ENCODE measurements at regions not wholly inside any gene's neighbourhood (a gene's known extent, or its start where the extent isn't known, plus 50 kb on each side); places are given as distances from the start of the nearest gene placed in this dataset.
A peak's percentile ranks its signal among the peaks of the same experiment; 100 is the strongest.

- no peak overlapping the region for H2BK15ac ChIP-seq (ENCODE audit: low read length)
- H3K27ac ChIP-seq (replicated peaks; ENCODE audit: low read length) = peak overlapping the region; percentile 3
- no peak overlapping the region for H3K4ac ChIP-seq (ENCODE audit: low read length)
- H3K4me2 ChIP-seq (ENCODE audit: insufficient read depth, low read length, poor library complexity, severe bottlenecking) = no peak overlapping the region
- no peak overlapping the region for H3K18ac ChIP-seq (ENCODE audit: low read length)
- no peak overlapping the region for H2AK5ac ChIP-seq (ENCODE audit: low read depth, low read length)
- H3K23ac ChIP-seq (ENCODE audit: low read depth, low read length, poor library complexity) = no peak overlapping the region
- H2BK120ac ChIP-seq (ENCODE audit: low read depth, low read length) = no peak overlapping the region
- no peaks in the 10 kb centered on the region for H3K79me1 ChIP-seq (ENCODE audit: low read depth, low read length)
- H3K4me1 ChIP-seq (ENCODE audit: control insufficient read depth in 2 of 2, insufficient read depth in 1 of 2, low read depth in 1 of 2, low read length in 2 of 2) = peaks cover 5 to 9% of the 10 kb centered on the region in 2 donors
- no peak overlapping the region for H4K8ac ChIP-seq (ENCODE audit: low read depth, low read length)
- no peaks in the 10 kb centered on the region for H3K27me3 ChIP-seq (ENCODE audit: control insufficient read depth in 3 of 3, insufficient read depth in 3 of 3, low read depth in 1 of 3, low read length in 3 of 3)
- H3K4me3 ChIP-seq (ENCODE audit: low read length in 2 of 2) = no peak overlapping the region
- no peak overlapping the region for H2BK5ac ChIP-seq (ENCODE audit: low read length)
- no peak overlapping the region for H2AFZ ChIP-seq (ENCODE audit: low read length)
- no peak overlapping the region for H2BK12ac ChIP-seq (ENCODE audit: low read length)
- no CpG with 5 or more reads among the region's 6 CpGs for WGBS, 2 donors (ENCODE audit: extremely low coverage in 2 of 2, insufficient read length in 2 of 2, insufficient replicate concordance in 1 of 2)
- H4K91ac ChIP-seq (ENCODE audit: low read depth, low read length, poor library complexity) = no peak overlapping the region
- no peak overlapping the region for H3K9ac ChIP-seq (ENCODE audit: low read depth, low read length, poor library complexity)
- H3K14ac ChIP-seq (ENCODE audit: low read length) = no peak overlapping the region
- no peaks in the 10 kb centered on the region for H3K36me3 ChIP-seq (replicated peaks in 1 of 2; ENCODE audit: control insufficient read depth in 2 of 2, insufficient read depth in 2 of 2, low read length in 2 of 2)
- DNase-seq (ENCODE audit: low spot score) = no peak
- H3K9me3 ChIP-seq (replicated peaks in 1 of 2; ENCODE audit: control insufficient read depth in 2 of 2, insufficient read depth in 1 of 2, low read depth in 1 of 2, low read length in 2 of 2) = peaks cover 0 to 4% of the 10 kb centered on the region in 2 donors
Observed at GRCh38 chr1:56424744-56425493, 154.4 kb downstream of the PLPP3 start.

- Histone ChIP-seq H3K4ac (ENCODE audit: low read length) (no peak overlapping the region), H2AFZ (ENCODE audit: low read length) (no peak overlapping the region), H3K27ac (replicated peaks; ENCODE audit: low read length) (no peak overlapping the region), H2BK12ac (ENCODE audit: low read length) (no peak overlapping the region), H3K4me1 (ENCODE audit: control insufficient read depth in 2 of 2, insufficient read depth in 1 of 2, low read depth in 1 of 2, low read length in 2 of 2) (peaks cover 5 to 9% of the 10 kb centered on the region in 2 donors), H3K9ac (ENCODE audit: low read depth, low read length, poor library complexity) (no peak overlapping the region), H3K9me3 (replicated peaks in 1 of 2; ENCODE audit: control insufficient read depth in 2 of 2, insufficient read depth in 1 of 2, low read depth in 1 of 2, low read length in 2 of 2) (peaks cover 0 to 4% of the 10 kb centered on the region in 2 donors), H3K36me3 (replicated peaks in 1 of 2; ENCODE audit: control insufficient read depth in 2 of 2, insufficient read depth in 2 of 2, low read length in 2 of 2) (no peaks in the 10 kb centered on the region), H4K91ac (ENCODE audit: low read depth, low read length, poor library complexity) (no peak overlapping the region), H3K27me3 (ENCODE audit: control insufficient read depth in 3 of 3, insufficient read depth in 3 of 3, low read depth in 1 of 3, low read length in 3 of 3) (no peaks in the 10 kb centered on the region), H2BK5ac (ENCODE audit: low read length) (no peak overlapping the region), H2AK5ac (ENCODE audit: low read depth, low read length) (no peak overlapping the region), H3K4me2 (ENCODE audit: insufficient read depth, low read length, poor library complexity, severe bottlenecking) (no peak overlapping the region), H2BK15ac (ENCODE audit: low read length) (no peak overlapping the region), H3K4me3 (ENCODE audit: low read length in 2 of 2) (no peak overlapping the region), H3K18ac (ENCODE audit: low read length) (no peak overlapping the region), H3K23ac (ENCODE audit: low read depth, low read length, poor library complexity) (no peak overlapping the region), H3K14ac (ENCODE audit: low read length) (no peak overlapping the region), H2BK120ac (ENCODE audit: low read depth, low read length) (no peak overlapping the region), H3K79me1 (ENCODE audit: low read depth, low read length) (no peaks in the 10 kb centered on the region), H4K8ac (ENCODE audit: low read depth, low read length) (no peak overlapping the region)
- DNase-seq (ENCODE audit: low spot score) = no peak
- 100% methylated on average over 1 of the region's 4 CpGs; no CpG with 5 or more reads in 1 of the 2 donors for WGBS, 2 donors (ENCODE audit: extremely low coverage in 2 of 2, insufficient read length in 2 of 2, insufficient replicate concordance in 1 of 2)
Observed at GRCh38 chr1:56423716-56424115, 155.6 kb downstream of the PLPP3 start.

GRCh38 chr1:56418151-56418631, 161.2 kb downstream of the PLPP3 start:
- H3K36me3 ChIP-seq (replicated peaks in 1 of 2; ENCODE audit: control insufficient read depth in 2 of 2, insufficient read depth in 2 of 2, low read length in 2 of 2) = no peaks in the 10 kb centered on the region
- H2BK15ac ChIP-seq (ENCODE audit: low read length) = no peak overlapping the region
- H4K8ac ChIP-seq (ENCODE audit: low read depth, low read length) = no peak overlapping the region
- H3K27me3 ChIP-seq (ENCODE audit: control insufficient read depth in 3 of 3, insufficient read depth in 3 of 3, low read depth in 1 of 3, low read length in 3 of 3) = no peaks in the 10 kb centered on the region
- no peak overlapping the region for H3K4ac ChIP-seq (ENCODE audit: low read length)
- no peak overlapping the region for H3K4me2 ChIP-seq (ENCODE audit: insufficient read depth, low read length, poor library complexity, severe bottlenecking)
- no peak overlapping the region for H4K91ac ChIP-seq (ENCODE audit: low read depth, low read length, poor library complexity)
- no peak for DNase-seq (ENCODE audit: low spot score)
- no peak overlapping the region for H3K4me3 ChIP-seq (ENCODE audit: low read length in 2 of 2)
- peaks cover 4 to 8% of the 10 kb centered on the region in 2 donors for H3K4me1 ChIP-seq (ENCODE audit: control insufficient read depth in 2 of 2, insufficient read depth in 1 of 2, low read depth in 1 of 2, low read length in 2 of 2)
- H2BK5ac ChIP-seq (ENCODE audit: low read length) = no peak overlapping the region
- H2BK120ac ChIP-seq (ENCODE audit: low read depth, low read length) = no peak overlapping the region
- no peak overlapping the region for H3K27ac ChIP-seq (replicated peaks; ENCODE audit: low read length)
- H2BK12ac ChIP-seq (ENCODE audit: low read length) = no peak overlapping the region
- H2AFZ ChIP-seq (ENCODE audit: low read length) = peak overlapping the region; percentile 8
- no peak overlapping the region for H3K18ac ChIP-seq (ENCODE audit: low read length)
- no peaks in the 10 kb centered on the region for H3K79me1 ChIP-seq (ENCODE audit: low read depth, low read length)
- no peak overlapping the region for H3K23ac ChIP-seq (ENCODE audit: low read depth, low read length, poor library complexity)
- no peak overlapping the region for H2AK5ac ChIP-seq (ENCODE audit: low read depth, low read length)
- no peak overlapping the region for H3K14ac ChIP-seq (ENCODE audit: low read length)
- no peaks in the 10 kb centered on the region for H3K9me3 ChIP-seq (replicated peaks in 1 of 2; ENCODE audit: control insufficient read depth in 2 of 2, insufficient read depth in 1 of 2, low read depth in 1 of 2, low read length in 2 of 2)
- no peak overlapping the region for H3K9ac ChIP-seq (ENCODE audit: low read depth, low read length, poor library complexity)
- WGBS, 2 donors (ENCODE audit: extremely low coverage in 2 of 2, insufficient read length in 2 of 2, insufficient replicate concordance in 1 of 2) = no CpG with 5 or more reads among the region's 6 CpGs

GRCh38 chr1:56417646-56418045, 161.7 kb downstream of the PLPP3 start:
- H3K36me3 ChIP-seq (replicated peaks in 1 of 2; ENCODE audit: control insufficient read depth in 2 of 2, insufficient read depth in 2 of 2, low read length in 2 of 2) = no peaks in the 10 kb centered on the region
- no peak overlapping the region for H3K23ac ChIP-seq (ENCODE audit: low read depth, low read length, poor library complexity)
- no peak overlapping the region for H3K9ac ChIP-seq (ENCODE audit: low read depth, low read length, poor library complexity)
- H3K79me1 ChIP-seq (ENCODE audit: low read depth, low read length) = no peaks in the 10 kb centered on the region
- H2BK15ac ChIP-seq (ENCODE audit: low read length) = no peak overlapping the region
- H4K8ac ChIP-seq (ENCODE audit: low read depth, low read length) = no peak overlapping the region
- no peak overlapping the region for H3K18ac ChIP-seq (ENCODE audit: low read length)
- H2AFZ ChIP-seq (ENCODE audit: low read length) = peak overlapping the region; percentile 8
- H3K4me1 ChIP-seq (ENCODE audit: control insufficient read depth in 2 of 2, insufficient read depth in 1 of 2, low read depth in 1 of 2, low read length in 2 of 2) = peaks cover 4 to 8% of the 10 kb centered on the region in 2 donors
- no peak overlapping the region for H4K91ac ChIP-seq (ENCODE audit: low read depth, low read length, poor library complexity)
- H3K4ac ChIP-seq (ENCODE audit: low read length) = no peak overlapping the region
- H2AK5ac ChIP-seq (ENCODE audit: low read depth, low read length) = no peak overlapping the region
- no peak for DNase-seq (ENCODE audit: low spot score)
- H2BK120ac ChIP-seq (ENCODE audit: low read depth, low read length) = no peak overlapping the region
- H3K27ac ChIP-seq (replicated peaks; ENCODE audit: low read length) = no peak overlapping the region
- H3K4me2 ChIP-seq (ENCODE audit: insufficient read depth, low read length, poor library complexity, severe bottlenecking) = no peak overlapping the region
- no peaks in the 10 kb centered on the region for H3K9me3 ChIP-seq (replicated peaks in 1 of 2; ENCODE audit: control insufficient read depth in 2 of 2, insufficient read depth in 1 of 2, low read depth in 1 of 2, low read length in 2 of 2)
- no peak overlapping the region for H2BK12ac ChIP-seq (ENCODE audit: low read length)
- no CpG with 5 or more reads among the region's 4 CpGs for WGBS, 2 donors (ENCODE audit: extremely low coverage in 2 of 2, insufficient read length in 2 of 2, insufficient replicate concordance in 1 of 2)
- no peaks in the 10 kb centered on the region for H3K27me3 ChIP-seq (ENCODE audit: control insufficient read depth in 3 of 3, insufficient read depth in 3 of 3, low read depth in 1 of 3, low read length in 3 of 3)
- H3K14ac ChIP-seq (ENCODE audit: low read length) = no peak overlapping the region
- no peak overlapping the region for H2BK5ac ChIP-seq (ENCODE audit: low read length)
- H3K4me3 ChIP-seq (ENCODE audit: low read length in 2 of 2) = no peak overlapping the region

Measured in neuronal stem cell (in vitro differentiated cells).